HG02973 (cell line): ENCODE measurements at regions not wholly inside any gene's neighbourhood (a gene's known extent, or its start where the extent isn't known, plus 50 kb on each side); places are given as distances from the start of the nearest gene placed in this dataset.
"Not testable (repeated sequence)": the region's sequence is repeated elsewhere in the genome, so short reads cannot be mapped to it uniquely, and the experiment has no call there.

Experiments used
- ATAC-seq: cut with Tn5 transposase; IDR thresholded peaks from one replicate; pipeline ENCODE4 v1.9.1; 2021; ENCODE audit warnings: moderate library complexity; ENCODE audit not compliant: unreplicated experiment

- no peak for ATAC-seq
These were observed 1996.9 kb downstream of the LRRC4C start for GRCh38 chr11:39462506-39462905.

GRCh38 chr11:39461066-39461465 lies 1998.4 kb downstream of the LRRC4C start:
- ATAC-seq: no peak

GRCh38 chr11:39459606-39460005 lies 1999.8 kb downstream of the LRRC4C start:
- no peak for ATAC-seq

DNA sequence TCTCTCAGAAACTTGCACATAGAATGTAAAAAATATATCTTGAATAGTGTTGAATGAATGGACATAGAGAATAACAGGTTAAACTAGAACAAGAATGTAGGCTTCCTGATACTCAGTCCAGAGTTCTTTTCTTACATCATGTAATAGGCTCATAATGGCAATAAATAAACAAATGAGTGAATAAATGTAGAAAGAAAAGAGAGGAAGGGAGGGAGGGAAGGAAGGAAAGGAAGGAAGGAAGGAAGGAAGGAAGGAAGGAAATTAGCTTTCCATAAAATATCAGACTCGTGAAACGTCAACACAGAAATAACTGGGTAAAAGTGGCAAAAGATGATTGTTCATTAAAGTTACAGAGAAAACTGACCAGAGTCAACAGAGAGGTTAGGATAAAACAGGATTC lies 2001.0 kb downstream of the LRRC4C start:
- ATAC-seq: no peak

DNA sequence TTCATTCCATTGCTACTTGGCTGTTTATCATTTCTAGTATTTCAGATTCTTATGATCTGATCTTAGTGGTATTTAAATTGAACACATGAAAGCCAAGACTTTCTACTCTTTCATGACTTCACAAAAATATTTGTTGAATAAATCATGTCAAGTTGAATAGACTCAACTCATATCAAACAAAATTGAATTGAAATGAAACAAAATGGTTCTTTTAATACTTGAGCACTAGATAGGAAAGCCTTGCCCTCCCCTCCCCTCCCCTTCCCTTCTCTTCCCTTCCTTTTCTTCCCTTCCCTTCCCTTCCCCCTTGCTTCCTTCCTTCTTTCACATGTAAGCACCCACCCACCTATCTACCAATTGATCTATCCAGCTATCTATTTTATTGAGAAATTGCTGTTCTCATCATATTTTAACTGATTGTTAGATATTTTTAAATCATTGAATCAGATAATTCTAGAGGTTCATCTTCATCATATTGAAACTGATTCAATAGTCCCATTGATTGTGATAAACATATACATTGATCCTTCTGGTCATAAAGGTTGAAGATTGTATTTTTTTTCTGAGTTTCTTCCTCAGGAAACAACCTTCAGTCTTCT lies 2015.9 kb downstream of the LRRC4C start:
- no peak for ATAC-seq

DNA sequence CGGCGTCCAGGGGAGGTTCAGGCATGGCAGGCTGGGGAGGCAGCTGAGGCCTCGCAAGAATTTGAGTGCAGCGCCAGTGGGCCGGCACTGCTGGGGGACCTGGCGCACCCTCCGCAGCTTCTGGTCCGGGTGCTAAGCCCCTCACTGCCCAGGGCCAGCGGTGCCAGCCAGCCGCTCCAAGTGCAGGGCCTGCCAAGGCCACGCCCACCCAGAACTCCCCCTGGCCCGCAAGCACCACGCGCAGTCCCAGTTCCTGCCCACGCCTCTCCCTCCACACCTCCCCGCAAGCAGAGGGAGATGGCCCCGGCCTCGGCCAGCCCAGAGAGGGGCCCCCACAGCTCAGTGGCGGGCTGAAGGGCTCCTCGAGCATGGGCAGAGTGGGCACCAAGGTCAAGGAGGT lies 2017.3 kb downstream of the LRRC4C start:
- ATAC-seq: no peak

DNA sequence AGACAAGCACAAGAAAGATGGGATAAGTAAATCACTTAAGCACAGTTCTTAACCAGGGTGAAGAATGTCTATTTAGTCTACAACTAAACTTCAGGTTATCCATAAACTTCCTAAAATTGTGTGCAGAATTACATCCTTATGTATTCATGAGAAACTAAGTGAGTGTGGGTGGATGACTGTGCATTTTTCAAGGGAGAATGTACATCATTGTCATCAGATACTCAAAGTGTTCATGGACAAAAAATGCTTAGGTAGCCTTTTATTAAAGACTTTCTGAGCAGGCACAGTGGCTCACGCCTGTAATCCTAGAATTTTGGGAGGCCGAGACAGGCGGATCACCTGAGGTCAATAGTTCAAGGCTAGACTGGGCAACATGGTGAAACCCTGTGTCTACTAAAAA lies 2023.8 kb downstream of the LRRC4C start:
- ATAC-seq: no peak

- no peak for ATAC-seq
These were observed 2025.0 kb downstream of the LRRC4C start for GRCh38 chr11:39434466-39434865.

- ATAC-seq: no peak
These were observed 2026.5 kb downstream of the LRRC4C start for GRCh38 chr11:39432929-39433328.

- ATAC-seq: no peak
These were observed 2034.2 kb downstream of the LRRC4C start for GRCh38 chr11:39425226-39425625.

DNA sequence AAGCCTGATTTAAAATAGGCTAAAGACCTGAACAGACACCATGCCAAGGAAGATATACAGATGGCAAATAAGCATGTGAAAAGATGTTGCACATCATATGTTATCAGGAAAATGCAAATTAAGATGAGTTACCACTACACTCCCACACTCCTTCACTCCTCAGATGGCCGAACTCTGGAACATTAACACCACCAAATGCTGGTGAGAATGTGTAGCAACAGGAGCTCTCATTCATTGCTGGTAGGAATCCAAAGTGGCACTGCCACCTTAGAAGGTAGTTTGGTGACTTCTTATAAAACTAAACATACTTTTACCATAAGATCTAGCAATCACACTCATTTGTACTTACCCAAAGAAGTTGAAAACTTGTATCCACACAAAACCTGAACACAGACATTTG lies 2047.3 kb downstream of the LRRC4C start:
- ATAC-seq: no peak

GRCh38 chr11:39385911-39386310 lies 2073.5 kb downstream of the LRRC4C start:
- no peak for ATAC-seq

DNA sequence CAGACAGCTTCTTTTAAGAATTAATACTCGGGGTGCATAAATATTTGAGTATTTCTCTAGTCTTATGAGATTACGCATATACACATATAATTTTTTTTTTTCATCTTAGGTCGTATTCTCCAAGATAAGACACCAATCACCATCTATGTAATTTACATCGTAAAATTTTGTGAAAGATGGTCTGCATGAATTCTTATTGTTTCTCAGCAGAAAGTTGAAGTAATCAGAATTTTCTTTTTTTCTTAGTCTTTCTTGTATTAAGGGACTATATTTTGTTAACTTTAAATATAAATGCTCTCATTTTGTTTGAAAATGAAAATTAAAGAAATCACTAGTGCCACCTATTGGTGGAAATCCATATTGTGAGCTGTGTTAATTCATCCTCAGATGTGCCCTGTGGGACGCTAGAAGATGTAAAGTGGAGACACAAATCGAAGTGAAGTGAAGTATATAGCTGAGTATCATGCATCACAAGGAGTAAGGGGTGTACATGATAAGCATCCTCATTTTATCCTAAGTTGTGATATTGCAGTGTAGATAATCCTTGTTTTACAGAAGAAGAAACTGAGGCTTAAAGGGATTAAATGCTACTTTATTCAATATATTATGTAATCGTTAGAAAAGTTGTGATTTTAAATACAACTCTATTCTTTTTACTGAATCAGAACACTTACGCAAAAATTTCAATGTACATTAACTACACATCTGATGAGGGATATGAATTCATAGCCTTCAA lies 2084.3 kb downstream of the LRRC4C start:
- ATAC-seq: no peak

DNA sequence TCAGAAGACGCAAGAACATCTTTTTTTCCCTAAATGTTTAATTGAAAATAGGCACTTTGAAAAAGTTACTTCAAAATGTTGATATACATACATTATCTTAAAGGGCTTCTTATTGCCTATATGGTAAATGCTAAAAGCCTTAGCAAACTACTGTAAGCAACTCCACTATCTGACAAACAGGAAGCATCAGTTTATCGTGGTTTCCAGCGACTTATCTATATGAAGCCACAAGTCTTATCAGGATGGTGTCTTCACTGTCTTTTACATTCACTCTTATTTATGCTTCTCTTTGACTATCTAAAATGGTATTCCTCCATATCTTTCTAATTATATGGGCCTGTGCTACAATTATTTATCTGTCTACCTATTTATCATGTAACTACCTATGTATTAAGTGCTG lies 2091.9 kb downstream of the LRRC4C start:
- no peak for ATAC-seq

DNA sequence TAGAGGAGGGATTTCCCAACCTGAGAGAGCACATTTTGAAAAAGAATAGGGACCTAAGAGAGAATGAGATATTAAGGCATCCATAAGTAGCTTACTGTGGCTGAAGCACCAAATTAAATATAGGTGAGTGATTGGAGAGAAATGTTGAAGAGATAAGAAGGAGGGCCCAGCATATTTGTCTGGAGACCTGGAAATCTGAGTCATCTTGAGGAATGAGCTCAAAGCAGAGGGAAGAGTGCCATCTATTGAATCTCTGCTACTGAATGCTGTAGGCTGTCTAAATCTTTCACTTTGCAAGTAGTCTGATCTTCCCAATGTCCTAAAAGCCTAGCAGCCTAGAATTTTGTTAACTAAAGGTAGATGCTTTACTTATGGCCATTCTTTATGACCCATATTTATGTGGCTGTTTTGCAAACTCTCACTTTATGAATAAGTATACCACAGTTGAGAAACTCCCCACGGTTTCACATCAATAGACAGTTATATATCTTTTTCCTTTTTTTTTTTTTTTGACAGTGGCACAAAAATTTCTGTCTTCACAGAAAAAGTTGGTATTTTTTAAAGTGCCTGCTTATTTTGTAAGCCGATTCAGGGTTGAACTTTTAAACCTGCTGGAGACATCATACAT lies 2093.5 kb downstream of the LRRC4C start:
- ATAC-seq: no peak

GRCh38 chr11:39363571-39363970 lies 2095.9 kb downstream of the LRRC4C start:
- no peak for ATAC-seq

GRCh38 chr11:39361557-39361956 lies 2097.9 kb downstream of the LRRC4C start:
- ATAC-seq: no peak

DNA sequence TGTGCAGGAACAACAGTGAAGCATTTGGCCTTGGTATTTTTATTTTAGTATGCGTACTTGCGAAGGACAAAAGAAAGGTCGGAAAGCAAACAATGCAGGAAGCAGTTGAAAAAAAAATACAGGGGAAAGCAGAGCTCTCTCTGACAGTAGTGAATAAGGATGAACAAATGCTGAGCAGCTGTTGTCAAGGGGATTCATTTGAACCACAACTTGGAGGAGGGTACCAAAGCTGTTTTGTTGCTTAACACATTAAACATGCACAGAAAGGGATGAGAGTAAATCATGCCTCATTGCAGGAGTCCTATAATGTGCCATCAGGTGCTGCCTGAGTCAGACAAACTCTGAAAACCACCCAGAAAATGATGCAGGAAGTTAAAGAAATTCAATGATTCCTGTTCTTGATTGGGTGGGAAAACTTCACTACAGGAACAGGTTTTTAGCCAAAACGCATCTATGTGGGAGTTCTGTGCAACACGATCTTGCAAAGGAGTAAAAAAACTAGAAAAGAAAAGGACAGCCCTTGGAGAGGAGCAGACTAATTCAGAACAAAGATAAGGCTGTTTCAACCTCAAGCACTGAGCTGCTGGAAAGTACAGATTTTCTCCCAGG lies 2113.5 kb downstream of the LRRC4C start:
- ATAC-seq: no peak

DNA sequence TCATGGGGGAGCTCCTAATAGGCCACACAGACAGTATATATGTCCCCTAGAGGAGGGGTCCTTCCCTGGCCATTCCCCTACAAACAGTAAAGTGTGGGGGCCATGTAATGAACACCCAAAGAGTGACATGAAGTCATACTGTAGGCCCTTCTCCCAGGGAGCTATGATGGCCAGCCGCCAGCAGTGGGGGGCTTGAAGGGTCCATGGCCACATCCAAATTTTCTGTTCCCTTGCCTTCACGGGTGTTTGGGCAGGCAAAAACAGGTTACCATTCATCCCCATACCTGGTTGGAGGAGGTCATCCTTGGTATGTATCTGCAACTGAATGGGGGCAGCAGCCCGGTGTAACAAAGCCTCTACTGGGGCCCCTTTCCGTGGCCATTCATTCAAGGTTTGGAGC lies 2118.0 kb downstream of the LRRC4C start:
- ATAC-seq: no peak

- ATAC-seq: not testable (repeated sequence)
These were observed 2126.4 kb downstream of the LRRC4C start for GRCh38 chr11:39333006-39333405.

- ATAC-seq: no peak
These were observed 2132.2 kb downstream of the LRRC4C start for GRCh38 chr11:39327302-39327701.

- not testable (repeated sequence) for ATAC-seq
These were observed 2147.6 kb downstream of the LRRC4C start for GRCh38 chr11:39311888-39312287.
